WTC11 (cell line): ENCODE measurements at regions not wholly inside any gene's neighbourhood (a gene's known extent, or its start where the extent isn't known, plus 50 kb on each side); places are given as distances from the start of the nearest gene placed in this dataset.

Experiments
- CREM ChIP-seq: sonication (generic); formaldehyde crosslinking; IDR thresholded peaks from 2 replicates; pipeline ENCODE4 v1.8.1; 2022; ENCODE audit warnings: mild to moderate bottlenecking, missing genetic modification reagents, moderate library complexity
- ZBTB21 ChIP-seq: sonication (generic); formaldehyde crosslinking; IDR thresholded peaks from 2 replicates; pipeline ENCODE4 v1.8.1; 2023; ENCODE audit warnings: mild to moderate bottlenecking, missing genetic modification reagents, borderline replicate concordance
- TF ChIP-seq, protein P1 (sequence below): fragments of 200-600 bp; IDR thresholded peaks from 2 replicates; pipeline ENCODE4 v1.8.0; 2022; ENCODE audit warnings: antibody characterized with exemption
- TF ChIP-seq, protein P2 (sequence below): sonication (generic); formaldehyde crosslinking; IDR thresholded peaks from 2 replicates; pipeline ENCODE4 v1.8.0; 2022; ENCODE audit warnings: mild to moderate bottlenecking, missing genetic modification reagents

DNA sequence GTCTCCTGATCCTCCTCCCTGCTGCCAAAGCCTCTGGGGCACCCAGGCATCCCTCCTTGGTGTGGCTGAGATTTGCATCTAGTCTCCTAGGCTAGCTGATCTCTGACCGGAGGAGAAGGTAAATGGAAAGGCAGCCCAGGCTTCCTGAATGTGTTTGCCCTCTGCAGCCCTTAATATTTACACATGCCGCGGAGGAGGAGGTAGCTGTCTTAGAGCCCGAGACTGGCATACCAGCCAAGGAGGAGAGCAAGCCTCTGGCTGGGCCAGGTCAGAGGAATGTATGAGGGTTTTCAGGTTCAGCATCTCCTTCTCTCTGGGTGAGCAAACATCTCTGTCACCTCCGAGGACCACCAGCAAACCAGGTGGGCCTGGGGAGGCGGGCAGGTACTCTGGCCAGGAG lies 86.0 kb upstream of the GRIK3 start:
- TF ChIP-seq, protein P1, sequence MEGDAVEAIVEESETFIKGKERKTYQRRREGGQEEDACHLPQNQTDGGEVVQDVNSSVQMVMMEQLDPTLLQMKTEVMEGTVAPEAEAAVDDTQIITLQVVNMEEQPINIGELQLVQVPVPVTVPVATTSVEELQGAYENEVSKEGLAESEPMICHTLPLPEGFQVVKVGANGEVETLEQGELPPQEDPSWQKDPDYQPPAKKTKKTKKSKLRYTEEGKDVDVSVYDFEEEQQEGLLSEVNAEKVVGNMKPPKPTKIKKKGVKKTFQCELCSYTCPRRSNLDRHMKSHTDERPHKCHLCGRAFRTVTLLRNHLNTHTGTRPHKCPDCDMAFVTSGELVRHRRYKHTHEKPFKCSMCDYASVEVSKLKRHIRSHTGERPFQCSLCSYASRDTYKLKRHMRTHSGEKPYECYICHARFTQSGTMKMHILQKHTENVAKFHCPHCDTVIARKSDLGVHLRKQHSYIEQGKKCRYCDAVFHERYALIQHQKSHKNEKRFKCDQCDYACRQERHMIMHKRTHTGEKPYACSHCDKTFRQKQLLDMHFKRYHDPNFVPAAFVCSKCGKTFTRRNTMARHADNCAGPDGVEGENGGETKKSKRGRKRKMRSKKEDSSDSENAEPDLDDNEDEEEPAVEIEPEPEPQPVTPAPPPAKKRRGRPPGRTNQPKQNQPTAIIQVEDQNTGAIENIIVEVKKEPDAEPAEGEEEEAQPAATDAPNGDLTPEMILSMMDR, result no peak
- TF ChIP-seq ZBTB21 (CRISPR knock-in tag) (no peak), CREM (CRISPR knock-in tag) (no peak)
- TF ChIP-seq, protein P2, sequence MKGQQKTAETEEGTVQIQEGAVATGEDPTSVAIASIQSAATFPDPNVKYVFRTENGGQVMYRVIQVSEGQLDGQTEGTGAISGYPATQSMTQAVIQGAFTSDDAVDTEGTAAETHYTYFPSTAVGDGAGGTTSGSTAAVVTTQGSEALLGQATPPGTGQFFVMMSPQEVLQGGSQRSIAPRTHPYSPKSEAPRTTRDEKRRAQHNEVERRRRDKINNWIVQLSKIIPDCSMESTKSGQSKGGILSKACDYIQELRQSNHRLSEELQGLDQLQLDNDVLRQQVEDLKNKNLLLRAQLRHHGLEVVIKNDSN, result no peak
